IMR-90 (cell line): ENCODE measurements at regions not wholly inside any gene's neighbourhood (a gene's known extent, or its start where the extent isn't known, plus 50 kb on each side); places are given as distances from the start of the nearest gene placed in this dataset.

ENCODE experiments used
- ATAC-seq: fragments of 200-7000 bp; cut with Tn5 transposase; 2 replicates; pipeline ENCODE4 v1.9.1; 2020; ENCODE audit warnings: low read depth, mild to moderate bottlenecking, moderate library complexity
- BruUV-seq: library from RNA; stranded (reverse); fragments of 400-500 nt; replicated peaks from 2 replicates; lab custom pipeline; 2021; lab: Mats Ljungman, UMichigan
- CTCF ChIA-PET: fragments of 300-600 bp; formaldehyde crosslinking; extraction: SDS; loops from one replicate; lab custom pipeline; 2021; ENCODE audit warnings: antibody characterized with exemption; lab: Yijun Ruan, JAX
- POLR2A ChIA-PET: fragments of 300-600 bp; sonication (Branson Sonifier 250); formaldehyde crosslinking; loops from one replicate; lab custom pipeline; 2022; ENCODE audit warnings: antibody characterized with exemption; ENCODE audit not compliant: unreplicated experiment; lab: Charles Lee
- DNase-seq: peaks from one replicate; pipeline ENCODE4 v3.0.0; 2013
- H2AFZ ChIP-seq: replicated peaks from 2 replicates; pipeline ENCODE3; 2013; ENCODE audit warnings: low read length, mild to moderate bottlenecking; ENCODE audit not compliant: poor library complexity
- H2AK5ac ChIP-seq: 2 replicates; pipeline ENCODE4 v1.6.1; 2013; ENCODE audit warnings: low read depth, low read length, inconsistent platforms
- H2AK9ac ChIP-seq: replicated peaks from 2 replicates; pipeline ENCODE3; 2013; ENCODE audit warnings: mild to moderate bottlenecking, low read depth, low read length, moderate library complexity; ENCODE audit not compliant: poor library complexity
- H2BK120ac ChIP-seq: 2 replicates; pipeline ENCODE4 v1.6.1; 2013; ENCODE audit warnings: low read depth, low read length, inconsistent platforms
- H2BK15ac ChIP-seq: 3 replicates; pipeline ENCODE4 v1.6.1; 2013; ENCODE audit warnings: low read depth, low read length, inconsistent platforms
- H2BK20ac ChIP-seq: 2 replicates; pipeline ENCODE4 v1.6.1; 2013; ENCODE audit warnings: low read depth, mild to moderate bottlenecking, inconsistent platforms, low read length, moderate library complexity
- H2BK5ac ChIP-seq: 2 replicates; pipeline ENCODE4 v1.6.1; 2013; ENCODE audit warnings: mild to moderate bottlenecking, low read depth, low read length, inconsistent platforms; ENCODE audit not compliant: poor library complexity, severe bottlenecking
- H3K14ac ChIP-seq: replicated peaks from 2 replicates; pipeline ENCODE4 v1.6.1; 2013; ENCODE audit warnings: low read depth, low read length, inconsistent platforms
- H3K18ac ChIP-seq: 2 replicates; pipeline ENCODE4 v1.6.1; 2013; ENCODE audit warnings: low read depth, low read length, control low read depth
- H3K23ac ChIP-seq: 2 replicates; pipeline ENCODE4 v1.6.1; 2013; ENCODE audit warnings: low read depth, low read length, inconsistent platforms
- H3K27ac ChIP-seq: 2 replicates; pipeline ENCODE4 v1.5.1; 2013; ENCODE audit warnings: mild to moderate bottlenecking, control low read depth, low read length; ENCODE audit not compliant: insufficient read depth
- H3K27me3 ChIP-seq: 2 replicates; pipeline ENCODE4 v1.6.1; 2013; ENCODE audit warnings: low read length; ENCODE audit not compliant: control insufficient read depth, insufficient read depth
- H3K36me3 ChIP-seq: 2 replicates; pipeline ENCODE4 v1.6.1; 2013; ENCODE audit warnings: low read length, mixed read lengths; ENCODE audit not compliant: control insufficient read depth, insufficient read depth
- H3K4ac ChIP-seq: 2 replicates; pipeline ENCODE4 v1.6.1; 2013; ENCODE audit warnings: low read depth, low read length, inconsistent platforms
- H3K4me1 ChIP-seq: 2 replicates; pipeline ENCODE4 v1.6.1; 2013; ENCODE audit warnings: low read length, mixed read lengths; ENCODE audit not compliant: control insufficient read depth, insufficient read depth
- H3K4me2 ChIP-seq: 2 replicates; pipeline ENCODE4 v1.6.1; 2013; ENCODE audit warnings: low read depth, mild to moderate bottlenecking, control low read depth, low read length, moderate library complexity
- H3K4me3 ChIP-seq: 2 replicates; pipeline ENCODE4 v1.5.1; 2013; ENCODE audit warnings: low read depth, mild to moderate bottlenecking, control low read depth, low read length, moderate library complexity; ENCODE audit not compliant: insufficient read depth
- H3K56ac ChIP-seq: 2 replicates; pipeline ENCODE4 v1.6.1; 2013; ENCODE audit warnings: low read length, inconsistent platforms; ENCODE audit not compliant: insufficient read depth; ENCODE audit errors: extremely low read depth
- H3K79me1 ChIP-seq, 2 experiments: 2 replicates each; pipeline ENCODE4 v1.6.1; 2013; ENCODE audit warnings: low read length in 2 of 2, inconsistent platforms in 1 of 2, low read depth in 1 of 2
- H3K9ac ChIP-seq: 2 replicates; pipeline ENCODE4 v1.6.1; 2013; ENCODE audit warnings: low read depth, low read length, control low read depth
- H3K9me1 ChIP-seq: 2 replicates; pipeline ENCODE4 v1.6.1; 2013; ENCODE audit warnings: low read length, inconsistent platforms; ENCODE audit not compliant: insufficient read depth
- H3K9me3 ChIP-seq: 2 replicates; pipeline ENCODE4 v1.6.1; 2013; ENCODE audit warnings: low read length; ENCODE audit not compliant: control insufficient read depth, insufficient read depth
- H4K20me1 ChIP-seq: 2 replicates; pipeline ENCODE4 v1.6.1; 2013; ENCODE audit warnings: low read length, inconsistent platforms; ENCODE audit not compliant: insufficient read depth
- H4K5ac ChIP-seq: 2 replicates; pipeline ENCODE4 v1.6.1; 2013; ENCODE audit warnings: mild to moderate bottlenecking, low read depth, low read length, control low read depth
- H4K8ac ChIP-seq, 2 experiments: 2 replicates each; pipeline ENCODE4 v1.6.1; 2013; ENCODE audit warnings: low read depth in 2 of 2, low read length in 2 of 2, control low read depth in 1 of 2, inconsistent platforms in 1 of 2
- H4K91ac ChIP-seq: 2 replicates; pipeline ENCODE4 v1.6.1; 2013; ENCODE audit warnings: low read depth, low read length, inconsistent platforms; ENCODE audit not compliant: insufficient read depth
- BHLHE40 ChIP-seq: fragments of 150-350 bp; IDR thresholded peaks from 2 replicates; pipeline ENCODE4 v1.6.1; 2016; ENCODE audit warnings: mild to moderate bottlenecking, low read depth, low read length
- CEBPB ChIP-seq: IDR thresholded peaks from 2 replicates; pipeline ENCODE4 v1.6.1; 2012; ENCODE audit warnings: low read depth, low read length, improper control_type of control experiment
- CHD1 ChIP-seq: IDR thresholded peaks from 2 replicates; pipeline ENCODE4 v1.6.1; 2012; ENCODE audit warnings: low read depth, low read length, improper control_type of control experiment
- CTCF ChIP-seq: conservative IDR thresholded peaks from 2 replicates; pipeline ENCODE4 v1.5.1; 2012; ENCODE audit warnings: mild to moderate bottlenecking, low read depth, low read length, improper control_type of control experiment
- ELK1 ChIP-seq: fragments of 150-350 bp; IDR thresholded peaks from 2 replicates; pipeline ENCODE4 v1.6.1; 2016; ENCODE audit warnings: low read depth, mild to moderate bottlenecking, low read length, moderate library complexity, borderline replicate concordance
- FOS ChIP-seq: fragments of 150-350 bp; IDR thresholded peaks from 2 replicates; pipeline ENCODE4 v1.6.1; 2016; ENCODE audit warnings: low read depth, low read length
- MAFK ChIP-seq: IDR thresholded peaks from 2 replicates; pipeline ENCODE4 v1.6.1; 2012; ENCODE audit warnings: low read depth, low read length, improper control_type of control experiment
- MAZ ChIP-seq: IDR thresholded peaks from 2 replicates; pipeline ENCODE4 v1.6.1; 2012; ENCODE audit warnings: low read depth, mild to moderate bottlenecking, low read length, improper control_type of control experiment, moderate library complexity, borderline replicate concordance
- MXI1 ChIP-seq: IDR thresholded peaks from 2 replicates; pipeline ENCODE4 v1.6.1; 2012; ENCODE audit warnings: low read depth, mild to moderate bottlenecking, low read length, moderate library complexity, borderline replicate concordance
- NFE2L2 ChIP-seq: fragments of 150-350 bp; IDR thresholded peaks from 2 replicates; pipeline ENCODE4 v1.6.1; 2016; ENCODE audit warnings: low read depth, mild to moderate bottlenecking, low read length
- POLR2A ChIP-seq: IDR thresholded peaks from 2 replicates; pipeline ENCODE4 v1.6.1; 2012; ENCODE audit warnings: mild to moderate bottlenecking, low read depth, low read length
- RAD21 ChIP-seq: IDR thresholded peaks from 2 replicates; pipeline ENCODE4 v1.6.1; 2012; ENCODE audit warnings: low read length, improper control_type of control experiment
- RCOR1 ChIP-seq: IDR thresholded peaks from 2 replicates; pipeline ENCODE4 v1.6.1; 2012; ENCODE audit warnings: mild to moderate bottlenecking, low read length, improper control_type of control experiment; ENCODE audit not compliant: insufficient replicate concordance
- RFX5 ChIP-seq: IDR thresholded peaks from 2 replicates; pipeline ENCODE4 v1.8.0; 2012; ENCODE audit warnings: low read depth, mild to moderate bottlenecking, low read length, moderate library complexity
- USF2 ChIP-seq: fragments of 150-350 bp; IDR thresholded peaks from 2 replicates; pipeline ENCODE4 v1.6.1; 2017; ENCODE audit warnings: mild to moderate bottlenecking, antibody characterized with exemption, low read length, low read depth
- WGBS, 2 experiments: methylation state at CpG; one replicate each; pipeline versions ENCODE4 v1.1.5 to v1.1.7; 2013; ENCODE audit warnings: missing lambda C conversion rate in 2 of 2; ENCODE audit not compliant: insufficient read length in 1 of 2; ENCODE audit errors: extremely low coverage in 2 of 2; 5-methylcytosine and 5-hydroxymethylcytosine counted together
- dilution Hi-C: fragments of 300-500 bp; cut with HindIII; formaldehyde crosslinking; loops from one replicate; pipeline ENCODE4 v1.14.3; 2018; ENCODE audit warnings: low sequenced_read_pairs; ENCODE audit not compliant: unreplicated experiment
- in situ Hi-C: fragments of 300-500 bp; cut with MboI; formaldehyde crosslinking; loops from 3 replicates; pipeline ENCODE4 v1.14.3; 2019; ENCODE audit warnings: low sequenced_read_pairs, inconsistent platforms, mixed read lengths
- intact Hi-C: fragments of 100-400 bp; cut with micrococcal nuclease; formaldehyde crosslinking; loops from 2 replicates; pipeline ENCODE4 v1.10.0; 2022

- Histone ChIP-seq H3K23ac (no peak overlapping the region), H3K56ac (no peak overlapping the region), H2BK15ac (no peak overlapping the region), H4K91ac (no peak overlapping the region), H3K27me3 (no peaks in the 10 kb centered on the region), H3K4me3 (no peak overlapping the region), H3K27ac (no peak overlapping the region), H2AK9ac (no peak overlapping the region), H3K9me1 (no peaks in the 10 kb centered on the region), H2BK5ac (no peak overlapping the region), H3K36me3 (no peaks in the 10 kb centered on the region), H3K14ac (no peak overlapping the region), H3K79me1 (no peaks in the 10 kb centered on the region), H2AFZ (no peak overlapping the region), H2BK20ac (no peak overlapping the region), H3K4me2 (no peak overlapping the region), H2BK120ac (no peak overlapping the region), H3K18ac (no peak overlapping the region), H3K4me1 (no peaks in the 10 kb centered on the region), H4K8ac (no peak overlapping the region), H2AK5ac (no peak overlapping the region), H3K9me3 (no peaks in the 10 kb centered on the region), H3K4ac (no peak overlapping the region), H3K9ac (no peak overlapping the region), H4K20me1 (no peaks in the 10 kb centered on the region), H4K5ac (no peak overlapping the region)
- no peak for ATAC-seq
- no peak for DNase-seq
- dilution Hi-C loops (no loop called here), intact Hi-C loops (no loop called here), in situ Hi-C loops (no loop called here)
- ChIA-PET CTCF (no interaction called here), POLR2A (no interaction called here)
- BruUV-seq: no TSS peak
- no peak for TF ChIP-seq MXI1
- no peak for TF ChIP-seq RFX5
- no peak for TF ChIP-seq RAD21
- no peak for TF ChIP-seq MAZ
- TF ChIP-seq ELK1: no peak
- no peak for TF ChIP-seq NFE2L2
- TF ChIP-seq CTCF: no peak
- no peak for TF ChIP-seq RCOR1
- no peak for TF ChIP-seq CEBPB
- no peak for TF ChIP-seq POLR2A
- TF ChIP-seq MAFK: no peak
- no peak for TF ChIP-seq CHD1
- TF ChIP-seq FOS: no peak
- TF ChIP-seq BHLHE40: no peak
- no peak for TF ChIP-seq USF2
- no CpG with 5 or more reads among the region's 3 CpGs for WGBS, 2 experiments
Observed at GRCh38 chr1:60936163-60936562, 146.2 kb upstream of the NFIA start.
